Heart right ventricle (tissue), 16 donors: ENCODE measurements at regions not wholly inside any gene's neighbourhood (a gene's known extent, or its start where the extent isn't known, plus 50 kb on each side); places are given as distances from the start of the nearest gene placed in this dataset.

Source experiments
- ATAC-seq, 8 donors: fragments of 200-7000 bp; cut with Tn5 transposase; one replicate each; pipeline ENCODE4 v1.9.1; 2020; ENCODE audit warnings: mild to moderate bottlenecking in 8 of 8, moderate library complexity in 8 of 8, moderate number of reproducible peaks in 1 of 8
- DNase-seq, 2 donors: peaks; one replicate each; pipeline ENCODE4 v3.0.0-alpha.2; 2020
- H3K27ac ChIP-seq, 10 donors: fragments of 200-600 bp; sonication (generic) in 2 of 10; one replicate each; pipeline versions ENCODE4 v1.5.0 to v1.8.0; 2020 to 2022; ENCODE audit warnings: mild to moderate bottlenecking in 3 of 10
- H3K27me3 ChIP-seq, 7 donors: fragments of 200-600 bp; one replicate each; pipeline ENCODE4 v1.8.0; 2021 to 2022; ENCODE audit warnings: mild to moderate bottlenecking in 2 of 7
- H3K36me3 ChIP-seq, 9 donors: fragments of 200-600 bp; sonication (generic) in 1 of 9; one replicate each; pipeline versions ENCODE4 v1.5.0 to v1.8.0; 2020 to 2022; ENCODE audit warnings: mild to moderate bottlenecking in 2 of 9
- H3K4me1 ChIP-seq, 9 donors: fragments of 200-600 bp; sonication (generic) in 1 of 9; one replicate each; pipeline versions ENCODE4 v1.5.0 to v1.8.0; 2020 to 2022; ENCODE audit warnings: mild to moderate bottlenecking in 4 of 9
- H3K4me3 ChIP-seq, 10 donors: fragments of 200-600 bp; sonication (generic) in 2 of 10; one replicate each; pipeline versions ENCODE4 v1.5.0 to v1.8.0; 2020 to 2022; ENCODE audit warnings: mild to moderate bottlenecking in 7 of 10, moderate library complexity in 2 of 10
- H3K9me3 ChIP-seq, 11 donors: fragments of 200-600 bp in 10 of 11; sonication (generic) in 2 of 11; one replicate each; pipeline versions ENCODE4 v1.5.0 to v1.8.0; 2013 to 2022; ENCODE audit warnings: mild to moderate bottlenecking in 2 of 11, control low read depth in 1 of 11, moderate library complexity in 1 of 11
- CTCF ChIP-seq, 9 donors: fragments of 200-600 bp; sonication (generic) in 2 of 9; IDR thresholded peaks; one replicate each; pipeline versions ENCODE4 v1.5.0 to v1.8.0; 2021 to 2022; ENCODE audit warnings: antibody characterized with exemption in 9 of 9, mild to moderate bottlenecking in 5 of 9, moderate library complexity in 1 of 9
- WGBS, 2 donors: extraction: QIAGEN DNeasy Blood & Tissue Kit; methylation state at CpG; one replicate each; pipeline ENCODE4 v1.1.7; 2013; ENCODE audit warnings: inconsistent platforms in 1 of 2; 5-methylcytosine and 5-hydroxymethylcytosine counted together
- intact Hi-C, 10 donors: fragments of 100-400 bp; cut with DNase I; formaldehyde crosslinking; loops; one replicate each; pipeline versions ENCODE4 v1.11.1 to v1.14.2; 2022
- donor health status: Arrhythmogenic right ventricular cardiomyopathy.
- donor health status: ischemic (EF 13 %, LVEDD 7.1; RV severe dilation, severe dysfunction).
- donor health status: healthy with polysubstance abuse.
- donor health status: DM: no; HTN: yes; CAD: no.
- donor health status: DM: no; HTN: no; CAD: no.
- donor health status: ischemic (EF 25% LVEDD 6.9; RV normal size, moderate dysfunction).
- donor health status: ischemic (EF 25% LVEDD 5.7; RV mildly dilated, moderate dysfunction).
- donor health status: healthy.
- donor health status: DM: yes; HTN: yes; CAD: no.
- donor health status: Ischemic cardiomyopathy.
- donor health status: ischemic (EF 35%, LVEDD 5.7; RV mildly dilated, moderate dysfunction).
- donor health status: nonischemic (EF 11% LVEDD 7.7; RV severe dilation, severe dysfunction).
- donor health status: DM: yes; HTN: yes; CAD: no.
- donor health status: PGD.
- donor health status: ischemic (EF 29% LVEDD 5.4; RV normal size, mild dysfunction).
- donor health status: nonischemic (EF 23%, LVEDD 6.1; RV moderate dilation, normal function).

GRCh38 chr4:60709061-60709460 lies 491.1 kb upstream of the ADGRL3 start:
- Histone ChIP-seq H3K36me3 (no peaks in the 10 kb centered on the region), H3K27me3 (no peaks in the 10 kb centered on the region), H3K4me3 (no peak overlapping the region), H3K4me1 (no peaks in the 10 kb centered on the region), H3K27ac (no peak overlapping the region), H3K9me3 (peaks cover 0 to 4% (median 0%) of the 10 kb centered on the region in 11 donors)
- TF ChIP-seq CTCF (IDR thresholded peaks at IDR 0.05) = no peak
- WGBS, 2 donors = 86 to 91% methylated on average over 2 of the region's 2 CpGs
- DNase-seq (no peak), ATAC-seq (no peak)
- intact Hi-C loops = no loop called here

- Histone ChIP-seq H3K27ac (no peak overlapping the region), H3K9me3 (no peaks in the 10 kb centered on the region), H3K27me3 (no peaks in the 10 kb centered on the region), H3K4me1 (no peaks in the 10 kb centered on the region), H3K4me3 (no peak overlapping the region), H3K36me3 (no peaks in the 10 kb centered on the region)
- TF ChIP-seq CTCF (IDR thresholded peaks at IDR 0.05) = no peak
- DNase-seq (no peak), ATAC-seq (no peak)
- intact Hi-C loops = no loop called here
- WGBS, 2 donors = 61% methylated on average over 1 of the region's 1 CpG
These were observed 481.3 kb upstream of the ADGRL3 start for GRCh38 chr4:60718874-60719273.

- H3K4me1 ChIP-seq = no peaks in the 10 kb centered on the region
- WGBS, 2 donors = 27 to 32% methylated on average over 1 of the region's 1 CpG
- no peak for TF ChIP-seq CTCF (IDR thresholded peaks at IDR 0.05)
- H3K36me3 ChIP-seq = no peaks in the 10 kb centered on the region
- no peak overlapping the region for H3K27ac ChIP-seq
- DNase-seq = no peak
- intact Hi-C loops = no loop called here
- ATAC-seq = peak in 1 of 8 donors; percentile 38
- H3K27me3 ChIP-seq = no peaks in the 10 kb centered on the region
- no peaks in the 10 kb centered on the region for H3K9me3 ChIP-seq
- H3K4me3 ChIP-seq = no peak overlapping the region
These were observed 478.4 kb upstream of the ADGRL3 start for GRCh38 chr4:60721685-60722084.

- WGBS, 2 donors = 81 to 90% methylated on average over 3 of the region's 3 CpGs
- no peak for DNase-seq
- Histone ChIP-seq H3K4me3 (no peak overlapping the region), H3K27ac (peak overlapping the region in 4 of 10 donors; percentile 6 to 59 (median 30)), H3K36me3 (no peaks in the 10 kb centered on the region), H3K4me1 (no peaks in the 10 kb centered on the region), H3K27me3 (no peaks in the 10 kb centered on the region), H3K9me3 (peaks cover 0 to 10% (median 0%) of the 10 kb centered on the region in 11 donors)
- no peak for TF ChIP-seq CTCF (IDR thresholded peaks at IDR 0.05)
- no peak for ATAC-seq
- intact Hi-C loops = no loop called here
These were observed 476.3 kb upstream of the ADGRL3 start for GRCh38 chr4:60723796-60724195.
